HG03342 (cell line): ENCODE measurements at regions not wholly inside any gene's neighbourhood (a gene's known extent, or its start where the extent isn't known, plus 50 kb on each side); places are given as distances from the start of the nearest gene placed in this dataset.
"Not testable (repeated sequence)": the region's sequence is repeated elsewhere in the genome, so short reads cannot be mapped to it uniquely, and the experiment has no call there.

Experiments used
- ATAC-seq: cut with Tn5 transposase; IDR thresholded peaks from one replicate; pipeline ENCODE4 v1.9.1; 2021; ENCODE audit warnings: mild to moderate bottlenecking, moderate library complexity; ENCODE audit not compliant: unreplicated experiment

GRCh38 chr1:121566346-121566745 is 381.6 kb downstream of the SRGAP2C start:
- ATAC-seq = no peak

GRCh38 chr1:121569428-121569827 is 384.7 kb downstream of the SRGAP2C start:
- no peak for ATAC-seq

GRCh38 chr1:121573881-121574504 is 389.2 kb downstream of the SRGAP2C start:
- ATAC-seq = not testable (repeated sequence)

- ATAC-seq = not testable (repeated sequence)
These were observed 389.7 kb downstream of the SRGAP2C start for GRCh38 chr1:121574505-121574899.

- ATAC-seq = not testable (repeated sequence)
These were observed 398.1 kb downstream of the SRGAP2C start for GRCh38 chr1:121582898-121583297.

GRCh38 chr1:121586369-121587229 is 401.8 kb downstream of the SRGAP2C start:
- no peak for ATAC-seq

GRCh38 chr1:121587230-121587569 is 402.4 kb downstream of the SRGAP2C start:
- no peak for ATAC-seq

- no peak for ATAC-seq
These were observed 403.0 kb downstream of the SRGAP2C start for GRCh38 chr1:121587777-121588176.

GRCh38 chr1:121594096-121594495 is 409.3 kb downstream of the SRGAP2C start:
- no peak for ATAC-seq

- no peak for ATAC-seq
These were observed 410.3 kb downstream of the SRGAP2C start for GRCh38 chr1:121595089-121595488.

- ATAC-seq = not testable (repeated sequence)
These were observed 420.2 kb downstream of the SRGAP2C start for GRCh38 chr1:121604843-121605444.

- not testable (repeated sequence) for ATAC-seq
These were observed 422.7 kb downstream of the SRGAP2C start for GRCh38 chr1:121607499-121607898.
